ENCODE measurements at regions not wholly inside any gene's neighbourhood (a gene's known extent, or its start where the extent isn't known, plus 50 kb on each side); places are given as distances from the start of the nearest gene placed in this dataset.

DNA sequence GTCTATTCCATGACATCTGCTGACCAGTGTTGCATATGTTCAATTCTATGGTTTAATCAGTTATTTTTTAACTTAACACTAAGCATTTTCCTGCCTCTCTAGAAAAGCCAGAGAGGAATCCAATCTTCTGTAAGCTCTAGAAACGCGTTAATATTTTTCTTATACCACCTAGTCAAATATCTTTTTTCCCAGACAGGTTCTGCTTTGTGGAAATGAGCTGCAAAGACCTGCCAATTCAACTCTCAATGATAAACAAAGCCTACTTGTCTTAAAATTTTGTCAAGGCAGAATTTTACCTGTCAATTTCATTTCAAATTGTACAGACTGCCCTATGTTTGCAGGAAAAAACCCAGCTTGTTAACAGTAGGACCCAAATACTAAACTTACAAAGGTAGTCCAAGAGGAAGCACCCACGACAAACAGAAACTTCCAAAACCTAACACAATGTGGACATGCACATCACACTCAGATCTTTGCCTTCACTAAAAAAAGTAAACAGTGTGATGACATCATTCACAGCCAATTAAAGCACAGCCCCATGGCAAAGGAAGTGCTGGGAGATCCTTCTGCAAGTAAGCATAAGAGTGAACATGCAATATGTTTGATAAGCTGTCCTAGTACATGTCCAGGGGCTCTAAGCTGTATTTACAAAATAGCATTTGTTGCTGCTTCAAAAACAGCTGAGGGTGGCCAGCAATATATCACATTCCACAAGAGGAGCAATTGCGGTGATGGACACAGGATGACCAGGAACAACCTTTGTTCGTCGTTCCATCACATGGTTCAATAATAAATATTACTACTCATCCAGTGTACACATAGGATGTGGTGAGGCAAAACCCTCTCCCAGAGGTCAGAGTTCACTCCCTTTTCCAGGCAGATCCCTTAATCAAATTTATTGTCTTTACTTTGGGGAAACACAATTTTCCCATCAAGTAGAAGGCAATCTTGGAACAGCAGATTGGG, 139.4 kb upstream of the TSC22D2 start:
- DNase-seq (ENCODE audit: low read depth in 3 of 3) = no peak

GRCh38 chr3:150267288-150267687, 140.8 kb upstream of the TSC22D2 start:
- no peak for DNase-seq (ENCODE audit: low read depth in 3 of 3)

DNA sequence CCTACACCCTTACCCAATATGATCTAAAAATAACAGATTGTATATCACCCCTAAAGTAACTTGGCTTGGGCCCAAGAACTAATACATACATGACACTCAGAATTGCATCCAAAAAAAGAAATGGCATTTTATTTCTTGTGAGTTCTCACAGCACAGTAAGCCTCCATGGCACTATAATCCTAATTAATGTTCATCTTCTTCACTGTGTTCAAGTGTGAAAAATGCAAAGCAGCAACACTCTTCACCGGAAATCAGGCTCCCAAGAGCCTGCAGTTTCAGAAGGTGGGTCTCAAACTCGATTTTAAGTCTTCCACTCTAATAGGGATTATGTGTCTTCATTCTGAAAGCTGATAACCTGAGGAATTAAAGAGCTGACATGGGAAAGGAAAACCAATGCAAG, 142.8 kb upstream of the TSC22D2 start:
- DNase-seq (ENCODE audit: low read depth in 3 of 3) = no peak

DNA sequence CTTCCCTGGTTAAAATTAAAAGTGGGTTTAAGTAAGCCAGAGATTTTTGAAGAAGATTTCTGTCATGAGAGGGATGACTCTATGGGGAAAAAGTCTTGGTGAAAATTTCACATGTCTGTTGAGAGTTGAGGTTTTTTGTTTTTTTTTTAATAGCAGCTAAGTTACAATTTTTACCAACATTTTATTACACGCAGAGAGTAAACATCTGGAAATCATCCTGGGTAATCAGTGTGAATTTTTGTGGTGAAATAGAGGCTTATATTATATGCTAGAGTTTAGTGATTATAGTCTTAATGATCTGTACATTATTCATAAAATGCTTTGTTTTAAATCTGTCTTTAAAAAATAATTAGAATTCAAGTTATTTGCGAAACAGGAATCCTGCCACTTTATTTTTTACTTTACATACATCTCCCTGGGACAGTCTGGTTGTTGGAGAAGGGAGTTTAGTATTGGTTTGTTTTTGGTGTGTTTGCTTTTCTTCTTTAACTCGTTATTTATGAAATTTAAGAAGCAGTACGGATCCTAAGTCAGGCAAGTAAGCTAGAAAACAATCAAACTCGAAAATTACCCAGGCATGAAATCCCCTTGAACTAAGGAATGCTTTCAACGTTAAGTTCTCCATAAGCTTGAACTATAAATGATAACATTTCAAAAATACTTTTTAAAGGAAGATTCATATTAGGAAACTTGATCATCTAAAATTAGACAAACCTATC, 143.4 kb upstream of the TSC22D2 start:
- DNase-seq (ENCODE audit: low read depth in 3 of 3) = no peak

DNA sequence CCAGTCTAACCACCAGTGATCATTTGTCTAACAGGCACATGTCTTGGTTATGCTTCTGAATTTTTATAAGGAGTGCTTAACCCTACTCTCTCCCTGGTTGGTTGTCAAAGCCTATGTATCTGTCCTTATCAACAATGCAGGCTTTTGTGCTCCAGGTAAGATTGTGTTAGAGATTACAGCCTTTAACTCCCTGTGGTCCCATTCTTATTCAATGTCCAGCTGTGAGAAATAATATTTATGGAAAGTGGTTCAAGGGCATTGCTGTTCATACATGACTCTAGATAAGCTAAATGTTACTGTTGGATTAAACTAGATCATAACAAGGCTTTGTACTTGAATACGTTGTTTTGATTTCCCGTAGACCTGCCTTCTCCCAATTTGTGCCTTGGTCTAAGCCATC, 146.1 kb upstream of the TSC22D2 start:
- DNase-seq (ENCODE audit: low read depth in 3 of 3) = no peak

DNA sequence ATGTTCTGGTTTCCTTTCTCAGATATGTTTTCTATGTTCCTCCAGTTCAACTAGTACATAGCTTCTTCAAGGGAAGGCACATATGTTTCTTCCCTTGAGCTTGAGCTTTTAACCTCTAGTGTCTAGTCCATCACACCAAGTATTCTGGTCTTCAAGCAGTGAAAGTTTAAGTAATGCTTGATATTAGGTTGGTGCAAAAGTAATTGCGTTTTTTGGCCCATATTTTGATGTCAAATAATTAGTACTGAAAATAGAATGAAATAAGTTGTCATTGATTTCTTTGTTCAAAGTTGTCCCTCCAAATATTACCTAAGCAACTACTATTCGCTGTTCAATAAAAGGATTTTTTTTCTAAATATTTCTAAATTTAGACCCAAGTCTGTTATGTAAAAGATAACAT, 146.7 kb upstream of the TSC22D2 start:
- DNase-seq (ENCODE audit: low read depth in 3 of 3) = no peak

DNA sequence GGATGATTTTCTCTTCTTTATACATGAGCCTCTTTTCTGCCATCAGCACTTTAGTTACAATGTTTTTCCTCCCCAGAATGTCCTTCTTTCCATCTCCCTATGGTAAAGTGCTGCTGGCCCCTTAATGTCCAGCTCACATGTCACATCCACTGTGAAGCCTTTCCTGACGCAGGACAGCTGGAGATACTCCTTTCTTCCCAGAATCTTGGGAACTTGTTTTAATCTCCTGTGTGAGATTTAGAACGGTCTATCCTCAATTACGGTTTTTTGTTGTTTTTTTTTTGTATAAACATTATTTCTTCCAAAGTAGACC, 147.7 kb upstream of the TSC22D2 start:
- no peak for DNase-seq (ENCODE audit: low read depth in 3 of 3)

DNA sequence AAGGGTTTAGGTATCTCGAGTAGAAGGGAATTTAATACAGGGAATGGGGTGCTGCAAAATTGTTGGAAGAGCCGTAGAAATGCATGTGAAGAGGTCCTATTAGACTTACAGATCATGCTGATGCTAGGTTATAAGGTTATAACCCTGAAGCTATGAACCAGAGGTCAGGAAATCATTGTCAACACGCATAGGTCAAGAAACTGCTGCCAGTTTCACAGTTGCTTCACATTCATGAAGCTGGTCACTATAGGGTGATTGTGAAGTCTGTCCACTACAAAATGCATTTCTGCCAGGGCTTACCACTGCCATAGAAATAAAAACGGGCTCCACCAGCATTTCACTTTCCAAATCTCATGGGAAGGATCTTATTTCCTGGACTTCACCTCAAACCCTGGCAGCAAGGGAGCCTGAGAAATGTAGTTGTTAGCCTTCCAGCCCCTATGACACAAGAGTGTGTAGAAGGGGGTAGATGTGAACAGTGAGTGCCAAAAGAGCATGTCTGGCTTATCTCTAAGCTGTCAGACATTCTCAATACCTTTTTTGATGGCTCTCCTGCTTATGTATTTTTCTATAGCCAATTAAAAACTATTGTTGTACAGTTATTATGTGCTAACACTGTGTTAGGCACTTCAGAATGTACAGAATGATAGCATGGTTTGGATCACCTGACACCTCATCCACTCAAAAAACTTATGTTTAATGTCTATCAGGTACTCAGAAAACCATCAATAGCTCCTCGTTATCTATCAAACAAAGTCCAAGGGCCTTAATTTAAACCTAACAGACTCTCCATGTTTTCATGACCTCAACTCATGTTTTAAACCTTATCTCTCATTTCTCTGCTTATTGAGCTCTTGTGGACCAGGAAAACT, 148.3 kb upstream of the TSC22D2 start:
- no peak for DNase-seq (ENCODE audit: low read depth in 3 of 3)

GRCh38 chr3:150256782-150257181, 151.3 kb upstream of the TSC22D2 start:
- DNase-seq (ENCODE audit: low read depth in 3 of 3) = no peak

GRCh38 chr3:150256318-150256717, 151.8 kb upstream of the TSC22D2 start:
- no peak for DNase-seq (ENCODE audit: low read depth in 3 of 3)

DNA sequence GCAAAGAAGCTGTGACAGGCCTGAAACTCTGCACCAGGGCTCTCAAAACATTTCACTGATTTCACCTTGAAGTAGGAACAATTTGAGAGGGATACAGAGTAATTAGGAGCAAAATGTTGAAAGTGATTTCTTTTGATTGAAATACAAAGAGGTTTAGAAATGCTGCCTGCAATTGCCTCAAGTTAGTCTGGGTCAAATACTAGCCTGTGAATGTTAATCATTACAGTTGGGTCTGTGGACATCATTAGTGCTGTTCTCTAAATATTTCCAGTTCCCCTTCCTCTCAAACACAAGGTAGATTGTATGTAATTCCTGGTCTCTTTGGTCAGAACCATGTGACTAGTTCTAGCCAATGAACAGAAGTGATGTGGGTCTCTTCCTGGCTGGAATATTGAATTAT, 152.3 kb upstream of the TSC22D2 start:
- DNase-seq (ENCODE audit: low read depth in 3 of 3) = no peak

GRCh38 chr3:150255413-150255812, 152.7 kb upstream of the TSC22D2 start:
- DNase-seq (ENCODE audit: low read depth in 3 of 3) = no peak

GRCh38 chr3:150254309-150254708, 153.8 kb upstream of the TSC22D2 start:
- DNase-seq (ENCODE audit: low read depth in 3 of 3) = no peak

DNA sequence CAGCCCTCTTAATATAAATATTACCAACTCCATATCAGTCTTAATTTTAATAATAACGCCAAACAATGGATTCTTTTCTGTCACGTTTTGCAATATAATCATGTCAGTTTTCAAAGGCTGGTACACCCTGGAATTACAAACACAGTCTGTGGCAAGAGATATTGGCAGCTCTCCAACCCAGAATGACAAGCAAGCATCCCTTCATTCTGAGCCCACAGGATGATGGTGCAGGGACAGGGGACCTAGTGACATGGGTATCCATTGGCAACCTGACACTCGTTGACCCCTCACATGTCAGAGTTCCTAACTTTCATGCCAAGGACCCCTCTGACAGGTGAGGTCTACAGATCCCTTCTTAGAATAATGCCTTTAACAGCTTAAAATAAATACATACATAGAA, 154.5 kb upstream of the TSC22D2 start:
- no peak for DNase-seq (ENCODE audit: low read depth in 3 of 3)

- DNase-seq (ENCODE audit: low read depth in 3 of 3) = no peak
Observed at GRCh38 chr3:150252462-150252861, 155.6 kb upstream of the TSC22D2 start.

DNA sequence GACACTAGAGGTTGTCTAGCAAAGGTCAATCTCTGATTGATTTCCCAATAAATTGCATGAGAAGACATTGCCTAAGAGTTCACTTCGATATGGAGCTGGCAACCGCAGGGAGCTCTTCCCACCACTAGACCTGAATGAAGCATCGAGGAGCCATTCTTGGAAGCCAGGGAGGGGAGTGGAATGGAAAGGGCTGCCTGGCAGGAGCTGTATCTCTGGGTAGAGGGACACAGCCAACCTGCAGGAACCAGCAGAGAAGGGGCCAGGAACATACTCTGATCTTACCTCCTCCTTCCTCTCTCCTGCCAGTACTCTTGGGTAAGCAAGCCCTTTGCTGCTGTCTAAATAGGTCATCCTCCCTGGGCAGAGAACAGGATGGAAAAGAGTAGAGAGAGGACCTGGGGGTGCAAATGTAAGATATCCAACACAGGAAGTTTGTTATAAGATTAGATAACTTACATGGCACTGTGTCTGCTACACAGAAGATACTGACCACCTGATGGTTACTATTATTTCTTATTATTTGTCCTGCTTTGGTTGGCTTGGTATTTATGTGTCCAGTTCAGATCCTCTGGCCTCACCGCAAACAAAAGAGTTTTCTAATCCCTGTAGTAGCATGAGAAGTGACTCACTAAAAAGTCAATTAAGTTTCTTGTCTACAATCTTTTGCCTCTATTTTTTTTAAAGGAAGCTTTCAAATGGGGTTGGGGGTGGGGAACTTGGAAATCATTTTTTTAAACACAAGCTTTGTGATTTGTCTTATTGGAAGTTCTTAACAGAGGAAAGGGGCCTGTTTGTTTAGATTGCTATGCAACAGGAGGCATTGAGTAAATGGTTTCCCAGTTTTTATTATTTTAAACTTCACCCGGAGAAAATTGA, 156.7 kb upstream of the TSC22D2 start:
- DNase-seq (ENCODE audit: low read depth in 3 of 3) = no peak

DNA sequence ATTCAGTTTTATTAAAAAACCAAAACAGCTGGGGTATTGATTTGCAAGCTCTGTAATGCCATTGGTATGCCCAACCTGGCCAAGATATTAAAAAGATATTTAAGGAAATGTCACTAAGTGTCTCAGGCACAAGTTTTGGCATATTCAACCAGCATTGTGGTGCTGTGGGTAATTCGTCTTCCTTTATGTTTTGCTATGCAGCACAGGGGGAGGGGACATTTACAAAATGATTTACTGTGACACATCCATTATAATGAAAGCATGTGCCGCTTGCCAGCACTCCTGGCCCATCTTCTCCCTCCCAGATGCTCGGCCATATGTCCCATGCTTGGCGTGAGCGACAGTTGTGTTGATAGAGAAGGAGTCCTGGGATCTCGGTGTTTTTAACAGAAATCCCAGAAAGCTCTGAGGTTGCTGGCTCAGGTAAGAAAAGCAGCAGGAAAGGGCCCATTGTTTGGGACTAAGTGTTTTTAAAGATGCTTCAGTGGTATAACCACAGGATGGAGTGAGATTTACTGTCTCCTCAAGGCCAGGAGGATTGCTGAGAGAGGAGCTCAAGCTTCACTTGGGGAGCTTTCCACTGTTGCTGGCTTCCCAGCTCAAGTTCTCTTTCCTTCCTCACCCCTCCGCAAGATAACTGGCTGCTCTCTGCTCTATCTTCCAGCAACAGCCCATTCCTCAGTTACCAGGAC, 158.2 kb upstream of the TSC22D2 start:
- DNase-seq (ENCODE audit: low read depth in 3 of 3) = no peak

DNA sequence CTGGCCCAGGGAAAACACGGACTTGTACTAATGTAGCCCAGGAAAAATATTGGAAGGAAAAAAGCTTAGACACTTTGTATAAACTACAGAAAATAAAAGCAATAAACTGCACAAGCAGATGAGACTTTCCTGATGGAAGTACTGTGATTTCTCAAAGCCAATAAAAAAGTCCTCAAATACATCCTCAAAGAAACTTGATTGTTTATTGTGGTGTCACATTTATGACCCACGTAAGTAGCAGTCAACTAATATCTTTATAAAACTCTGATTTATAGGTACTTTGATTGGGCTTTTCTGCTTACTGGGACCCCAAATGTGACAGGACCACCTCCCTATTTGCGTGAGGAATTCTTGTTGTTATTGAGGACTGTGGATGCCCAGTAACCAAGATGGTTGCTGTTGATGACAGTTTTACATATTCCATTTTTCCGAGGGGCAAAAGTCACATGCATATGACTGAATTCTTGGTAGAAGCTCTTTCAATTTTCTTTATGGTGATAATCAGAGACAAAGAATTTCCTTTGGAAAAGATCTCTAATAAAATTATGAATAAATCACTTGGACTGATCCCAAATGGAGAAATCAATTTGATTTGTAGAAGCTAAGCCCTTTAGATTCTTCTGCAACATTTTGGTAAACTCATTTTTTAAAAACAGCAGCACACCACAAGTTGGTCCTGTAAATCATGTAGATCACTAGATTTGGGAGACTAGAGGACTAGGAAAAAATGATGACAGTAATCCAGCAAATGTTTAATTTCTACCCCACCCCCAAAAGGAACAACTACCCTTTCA, 159.0 kb upstream of the TSC22D2 start:
- DNase-seq (ENCODE audit: low read depth in 3 of 3) = no peak

GRCh38 chr3:150248116-150248887, 159.8 kb upstream of the TSC22D2 start:
- DNase-seq (ENCODE audit: low read depth in 3 of 3) = no peak
